ENCODE measurements at regions not wholly inside any gene's neighbourhood (a gene's known extent, or its start where the extent isn't known, plus 50 kb on each side); places are given as distances from the start of the nearest gene placed in this dataset.

- no peak for DNase-seq
Measured at GRCh38 chr5:21165344-21165743, 1177.3 kb upstream of the CDH18 start.

GRCh38 chr5:21164425-21164824 lies 1176.4 kb upstream of the CDH18 start:
- DNase-seq = no peak

GRCh38 chr5:21159510-21160059 lies 1171.6 kb upstream of the CDH18 start:
- DNase-seq = no peak

- no peak for DNase-seq
Measured at GRCh38 chr5:21154526-21154925, 1166.5 kb upstream of the CDH18 start.

GRCh38 chr5:21152611-21153010 lies 1164.6 kb upstream of the CDH18 start:
- peak; percentile 66 for DNase-seq

GRCh38 chr5:21145376-21145775 lies 1157.4 kb upstream of the CDH18 start:
- no peak for DNase-seq

- no peak for DNase-seq
Measured at GRCh38 chr5:21143686-21144085, 1155.7 kb upstream of the CDH18 start.

- no peak for DNase-seq
Measured at GRCh38 chr5:21142791-21143190, 1154.8 kb upstream of the CDH18 start.

GRCh38 chr5:21140987-21141386 lies 1153.0 kb upstream of the CDH18 start:
- DNase-seq = no peak

GRCh38 chr5:21126236-21126635 lies 1138.2 kb upstream of the CDH18 start:
- no peak for DNase-seq

- peak; percentile 78 for DNase-seq
Measured at GRCh38 chr5:21125238-21125983, 1137.4 kb upstream of the CDH18 start.

- no peak for DNase-seq
Measured at GRCh38 chr5:21121213-21121612, 1133.2 kb upstream of the CDH18 start.

GRCh38 chr5:21097661-21098060 lies 1109.7 kb upstream of the CDH18 start:
- no peak for DNase-seq

- no peak for DNase-seq
Measured at GRCh38 chr5:21094619-21095018, 1106.6 kb upstream of the CDH18 start.

GRCh38 chr5:21087766-21088165 lies 1099.8 kb upstream of the CDH18 start:
- DNase-seq = no peak

GRCh38 chr5:21085791-21086190 lies 1097.8 kb upstream of the CDH18 start:
- no peak for DNase-seq

GRCh38 chr5:21071986-21072385 lies 1084.0 kb upstream of the CDH18 start:
- DNase-seq = no peak

- DNase-seq = no peak
Measured at GRCh38 chr5:21071421-21071820, 1083.4 kb upstream of the CDH18 start.

GRCh38 chr5:21070858-21071257 lies 1082.9 kb upstream of the CDH18 start:
- no peak for DNase-seq

GRCh38 chr5:21067724-21068123 lies 1079.7 kb upstream of the CDH18 start:
- DNase-seq = no peak

- no peak for DNase-seq
Measured at GRCh38 chr5:21063146-21063545, 1075.1 kb upstream of the CDH18 start.

GRCh38 chr5:21058289-21058688 lies 1070.3 kb upstream of the CDH18 start:
- DNase-seq = no peak

GRCh38 chr5:21051945-21052344 lies 1063.9 kb upstream of the CDH18 start:
- no peak for DNase-seq

- no peak for DNase-seq
Measured at GRCh38 chr5:21049901-21050300, 1061.9 kb upstream of the CDH18 start.

- DNase-seq = no peak
Measured at GRCh38 chr5:21030981-21031380, 1043.0 kb upstream of the CDH18 start.
